NT2/D1 (cell line): ENCODE measurements at regions not wholly inside any gene's neighbourhood (a gene's known extent, or its start where the extent isn't known, plus 50 kb on each side); places are given as distances from the start of the nearest gene placed in this dataset.

Source experiments
- DNase-seq: peaks from one replicate; pipeline ENCODE4 v3.0.0-alpha.2; 2011; ENCODE audit warnings: low read depth, low spot score
- H3K27me3 ChIP-seq: 2 replicates; pipeline ENCODE4 v1.6.0; 2011; ENCODE audit warnings: mild to moderate bottlenecking; ENCODE audit not compliant: insufficient read length, insufficient read depth
- H3K36me3 ChIP-seq: 2 replicates; pipeline ENCODE4 v1.6.1; 2011; ENCODE audit warnings: mild to moderate bottlenecking, low read length, mixed read lengths; ENCODE audit not compliant: insufficient read depth, insufficient read length
- H3K4me1 ChIP-seq: 2 replicates; pipeline ENCODE4 v1.5.1; 2011; ENCODE audit not compliant: insufficient read depth, insufficient read length
- H3K4me3 ChIP-seq: 2 replicates; pipeline ENCODE4 v1.5.1; 2011; ENCODE audit warnings: low read depth; ENCODE audit not compliant: insufficient read length
- H3K9ac ChIP-seq: 2 replicates; pipeline ENCODE4 v1.6.0; 2011; ENCODE audit warnings: low read depth; ENCODE audit not compliant: insufficient read length
- H3K9me3 ChIP-seq: 2 replicates; pipeline ENCODE4 v1.5.1; 2011; ENCODE audit warnings: mild to moderate bottlenecking, low read length; ENCODE audit not compliant: insufficient read depth
- SUZ12 ChIP-seq: IDR thresholded peaks from 2 replicates; pipeline ENCODE4 v1.6.1; 2011; ENCODE audit not compliant: insufficient read length, insufficient read depth; ENCODE audit errors: extremely low read depth
- YY1 ChIP-seq: IDR thresholded peaks from 2 replicates; pipeline ENCODE4 v1.6.1; 2011; ENCODE audit not compliant: insufficient read length, insufficient read depth
- ZNF274 ChIP-seq: IDR thresholded peaks from 2 replicates; pipeline ENCODE4 v1.6.1; 2011; ENCODE audit warnings: mild to moderate bottlenecking, low read depth, low read length

- Histone ChIP-seq H3K36me3 (no peaks in the 10 kb centered on the region), H3K9ac (no peak overlapping the region), H3K4me3 (no peak overlapping the region), H3K27me3 (no peaks in the 10 kb centered on the region), H3K4me1 (no peaks in the 10 kb centered on the region), H3K9me3 (no peaks in the 10 kb centered on the region)
- DNase-seq = no peak
- TF ChIP-seq ZNF274 (no peak), YY1 (no peak)
These were observed 87.4 kb upstream of the ARHGEF7 start for GRCh38 chr13:111027458-111028439.

- Histone ChIP-seq H3K27me3 (no peaks in the 10 kb centered on the region), H3K36me3 (no peaks in the 10 kb centered on the region), H3K9ac (no peak overlapping the region), H3K4me3 (no peak overlapping the region), H3K4me1 (no peaks in the 10 kb centered on the region), H3K9me3 (peaks cover 21% of the 10 kb centered on the region)
- TF ChIP-seq SUZ12 (no peak), YY1 (no peak), ZNF274 (no peak)
- no peak for DNase-seq
These were observed 89.8 kb upstream of the ARHGEF7 start for GRCh38 chr13:111025310-111025709.

- Histone ChIP-seq H3K36me3 (no peaks in the 10 kb centered on the region), H3K4me3 (no peak overlapping the region), H3K9ac (no peak overlapping the region), H3K27me3 (no peaks in the 10 kb centered on the region), H3K4me1 (no peaks in the 10 kb centered on the region), H3K9me3 (peaks cover 24% of the 10 kb centered on the region)
- TF ChIP-seq ZNF274 (no peak), YY1 (no peak), SUZ12 (no peak)
- no peak for DNase-seq
These were observed 92.2 kb upstream of the ARHGEF7 start for GRCh38 chr13:111022886-111023285.

DNA sequence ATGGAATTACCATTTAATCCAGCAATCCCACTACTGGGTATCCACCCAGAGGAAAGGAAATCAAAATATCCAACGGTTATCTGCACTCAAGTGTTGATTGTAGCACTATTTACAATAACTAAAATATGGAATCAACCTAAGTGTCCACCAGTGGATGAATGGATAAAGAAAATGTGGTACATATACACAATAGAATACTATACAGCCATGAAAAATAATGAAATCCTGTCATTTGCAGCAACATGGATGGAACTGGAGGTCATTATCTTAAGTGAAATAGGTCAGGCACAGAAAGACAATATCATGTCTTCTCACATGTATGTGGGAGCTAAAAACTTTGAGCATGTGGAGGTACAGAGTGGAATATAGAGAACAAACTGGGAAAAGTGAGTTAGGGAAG lies 92.9 kb upstream of the ARHGEF7 start:
- Histone ChIP-seq H3K36me3 (no peaks in the 10 kb centered on the region), H3K4me3 (no peak overlapping the region), H3K4me1 (no peaks in the 10 kb centered on the region), H3K9me3 (peaks cover 24% of the 10 kb centered on the region), H3K9ac (no peak overlapping the region), H3K27me3 (no peaks in the 10 kb centered on the region)
- no peak for TF ChIP-seq ZNF274
- no peak for TF ChIP-seq SUZ12
- TF ChIP-seq YY1 = no peak
- no peak for DNase-seq

- no peaks in the 10 kb centered on the region for H3K36me3 ChIP-seq
- no peaks in the 10 kb centered on the region for H3K27me3 ChIP-seq
- DNase-seq = no peak
- no peak overlapping the region for H3K4me3 ChIP-seq
- H3K9me3 ChIP-seq = peaks cover 24% of the 10 kb centered on the region
- TF ChIP-seq SUZ12 = no peak
- no peak for TF ChIP-seq ZNF274
- no peak for TF ChIP-seq YY1
- H3K4me1 ChIP-seq = no peaks in the 10 kb centered on the region
- no peak overlapping the region for H3K9ac ChIP-seq
These were observed 93.8 kb upstream of the ARHGEF7 start for GRCh38 chr13:111021270-111021669.

GRCh38 chr13:111020546-111020945 lies 94.6 kb upstream of the ARHGEF7 start:
- TF ChIP-seq YY1 = no peak
- TF ChIP-seq ZNF274 = no peak
- TF ChIP-seq SUZ12 = no peak
- H3K27me3 ChIP-seq = no peaks in the 10 kb centered on the region

GRCh38 chr13:111020021-111020420 lies 95.1 kb upstream of the ARHGEF7 start:
- no peak for TF ChIP-seq SUZ12
- no peak for TF ChIP-seq YY1
- no peak for TF ChIP-seq ZNF274
- no peaks in the 10 kb centered on the region for H3K4me1 ChIP-seq
- H3K9ac ChIP-seq = no peak overlapping the region

More at GRCh38 chr13:111020546-111020945, 94.6 kb upstream of the ARHGEF7 start:
- no peak for DNase-seq
- no peaks in the 10 kb centered on the region for H3K4me1 ChIP-seq
- no peak overlapping the region for H3K9ac ChIP-seq
- H3K36me3 ChIP-seq = no peaks in the 10 kb centered on the region
- no peak overlapping the region for H3K4me3 ChIP-seq
- H3K9me3 ChIP-seq = peaks cover 24% of the 10 kb centered on the region

More at GRCh38 chr13:111020021-111020420, 95.1 kb upstream of the ARHGEF7 start:
- H3K9me3 ChIP-seq = peaks cover 24% of the 10 kb centered on the region
- no peak overlapping the region for H3K4me3 ChIP-seq
- H3K36me3 ChIP-seq = no peaks in the 10 kb centered on the region
- no peak for DNase-seq
- H3K27me3 ChIP-seq = no peaks in the 10 kb centered on the region
